GM12864 (cell line): ENCODE measurements at regions not wholly inside any gene's neighbourhood (a gene's known extent, or its start where the extent isn't known, plus 50 kb on each side); places are given as distances from the start of the nearest gene placed in this dataset.

Source experiments
- DNase-seq: peaks from one replicate; pipeline ENCODE4 v3.0.0-alpha.2; 2011; ENCODE audit warnings: low read depth
- H3K4me3 ChIP-seq: 2 replicates; pipeline ENCODE4 v1.5.1; 2011; ENCODE audit warnings: mild to moderate bottlenecking, low read depth, low read length, control low read depth
- TF ChIP-seq, protein P1 (sequence below): IDR thresholded peaks from 2 replicates; pipeline ENCODE4 v1.5.1; 2011; ENCODE audit warnings: low read depth, mild to moderate bottlenecking, moderate library complexity, low read length, control low read depth, inconsistent platforms; ENCODE audit errors: missing control alignments

DNA sequence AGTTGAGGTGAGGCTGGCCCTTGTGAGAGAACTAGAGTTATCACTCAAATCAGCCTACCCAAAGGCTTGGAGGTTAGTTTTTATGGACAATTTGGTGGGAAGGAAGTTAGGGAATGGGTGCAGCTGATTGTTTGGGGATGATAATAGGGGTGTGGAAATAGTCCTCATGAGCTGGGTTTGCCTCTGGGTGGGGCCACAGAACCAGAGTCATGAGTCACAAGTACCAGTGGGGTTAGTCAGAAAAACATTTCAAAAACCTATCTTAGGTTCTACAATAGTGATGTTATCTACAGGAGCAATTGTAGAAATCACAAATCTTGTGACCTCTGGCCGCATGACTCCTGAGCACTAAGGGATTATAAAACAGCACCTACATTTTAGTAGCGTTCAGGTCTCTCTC is 630.1 kb upstream of the PIK3C3 start:
- no peak for DNase-seq
- TF ChIP-seq, protein P1, sequence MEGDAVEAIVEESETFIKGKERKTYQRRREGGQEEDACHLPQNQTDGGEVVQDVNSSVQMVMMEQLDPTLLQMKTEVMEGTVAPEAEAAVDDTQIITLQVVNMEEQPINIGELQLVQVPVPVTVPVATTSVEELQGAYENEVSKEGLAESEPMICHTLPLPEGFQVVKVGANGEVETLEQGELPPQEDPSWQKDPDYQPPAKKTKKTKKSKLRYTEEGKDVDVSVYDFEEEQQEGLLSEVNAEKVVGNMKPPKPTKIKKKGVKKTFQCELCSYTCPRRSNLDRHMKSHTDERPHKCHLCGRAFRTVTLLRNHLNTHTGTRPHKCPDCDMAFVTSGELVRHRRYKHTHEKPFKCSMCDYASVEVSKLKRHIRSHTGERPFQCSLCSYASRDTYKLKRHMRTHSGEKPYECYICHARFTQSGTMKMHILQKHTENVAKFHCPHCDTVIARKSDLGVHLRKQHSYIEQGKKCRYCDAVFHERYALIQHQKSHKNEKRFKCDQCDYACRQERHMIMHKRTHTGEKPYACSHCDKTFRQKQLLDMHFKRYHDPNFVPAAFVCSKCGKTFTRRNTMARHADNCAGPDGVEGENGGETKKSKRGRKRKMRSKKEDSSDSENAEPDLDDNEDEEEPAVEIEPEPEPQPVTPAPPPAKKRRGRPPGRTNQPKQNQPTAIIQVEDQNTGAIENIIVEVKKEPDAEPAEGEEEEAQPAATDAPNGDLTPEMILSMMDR: no peak
- no peak overlapping the region for H3K4me3 ChIP-seq

GRCh38 chr18:41324020-41324791 is 630.8 kb upstream of the PIK3C3 start:
- no peak overlapping the region for H3K4me3 ChIP-seq
- TF ChIP-seq, protein P1: no peak
- DNase-seq: no peak

GRCh38 chr18:41323044-41323443 is 632.0 kb upstream of the PIK3C3 start:
- DNase-seq: no peak
- TF ChIP-seq, protein P1: no peak
- H3K4me3 ChIP-seq: no peak overlapping the region

DNA sequence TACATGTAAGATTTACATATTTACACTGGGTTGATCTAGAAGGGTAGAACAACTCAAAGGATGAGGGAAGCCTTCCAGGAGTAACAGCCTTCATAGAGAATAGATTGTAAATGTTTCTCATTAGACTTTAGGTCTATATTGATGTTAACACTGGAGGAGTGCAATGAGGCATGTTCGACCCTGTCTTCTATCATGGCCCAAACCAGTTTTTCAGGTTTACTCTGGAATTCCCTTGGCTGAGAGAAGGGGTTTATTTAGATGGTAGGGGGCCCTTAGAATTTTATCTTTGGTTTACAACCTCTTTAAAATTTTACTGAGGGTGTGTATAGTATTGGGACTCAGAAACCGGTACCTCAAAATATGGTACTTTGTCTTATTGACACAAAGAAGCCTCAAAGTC is 634.9 kb upstream of the PIK3C3 start:
- TF ChIP-seq, protein P1: no peak

GRCh38 chr18:41315134-41315533 is 639.9 kb upstream of the PIK3C3 start:
- DNase-seq: no peak
- TF ChIP-seq, protein P1: no peak

More for the DNA sequence above, 634.9 kb upstream of the PIK3C3 start:
- no peak overlapping the region for H3K4me3 ChIP-seq
- DNase-seq: no peak

GRCh38 chr18:41311571-41312547 is 643.2 kb upstream of the PIK3C3 start:
- no peak for DNase-seq
- TF ChIP-seq, protein P1: no peak
- H3K4me3 ChIP-seq: no peak overlapping the region

More at GRCh38 chr18:41315134-41315533, 639.9 kb upstream of the PIK3C3 start:
- H3K4me3 ChIP-seq: no peak overlapping the region
